GM21786 (cell line): ENCODE measurements at regions not wholly inside any gene's neighbourhood (a gene's known extent, or its start where the extent isn't known, plus 50 kb on each side); places are given as distances from the start of the nearest gene placed in this dataset.
"Not testable (repeated sequence)": the region's sequence is repeated elsewhere in the genome, so short reads cannot be mapped to it uniquely, and the experiment has no call there.

Source experiments
- ATAC-seq: cut with Tn5 transposase; IDR thresholded peaks from one replicate; pipeline ENCODE4 v1.9.1; 2021; ENCODE audit not compliant: unreplicated experiment

GRCh38 chr7:13072014-13072413, 384.6 kb downstream of the ARL4A start:
- ATAC-seq, result no peak

GRCh38 chr7:13077466-13077865, 390.0 kb downstream of the ARL4A start:
- ATAC-seq, result no peak

- no peak for ATAC-seq
These were observed 390.7 kb downstream of the ARL4A start for GRCh38 chr7:13078105-13078504.

GRCh38 chr7:13090959-13091358, 403.5 kb downstream of the ARL4A start:
- ATAC-seq, result no peak

- no peak for ATAC-seq
These were observed 404.7 kb downstream of the ARL4A start for GRCh38 chr7:13091974-13092707.

GRCh38 chr7:13092708-13093005, 405.2 kb downstream of the ARL4A start:
- ATAC-seq, result no peak

- no peak for ATAC-seq
These were observed 405.7 kb downstream of the ARL4A start for GRCh38 chr7:13093160-13093559.

GRCh38 chr7:13097499-13097898, 410.1 kb downstream of the ARL4A start:
- ATAC-seq, result no peak

- ATAC-seq, result no peak
These were observed 410.7 kb downstream of the ARL4A start for GRCh38 chr7:13098161-13098560.

GRCh38 chr7:13099154-13099795, 411.8 kb downstream of the ARL4A start:
- peak; percentile 76 for ATAC-seq

GRCh38 chr7:13104128-13104527, 416.7 kb downstream of the ARL4A start:
- no peak for ATAC-seq

- no peak for ATAC-seq
These were observed 417.8 kb downstream of the ARL4A start for GRCh38 chr7:13105209-13105608.

GRCh38 chr7:13106513-13106912, 419.1 kb downstream of the ARL4A start:
- no peak for ATAC-seq

GRCh38 chr7:13107291-13107690, 419.9 kb downstream of the ARL4A start:
- ATAC-seq, result no peak

- ATAC-seq, result no peak
These were observed 420.6 kb downstream of the ARL4A start for GRCh38 chr7:13108061-13108460.

GRCh38 chr7:13109201-13109600, 421.8 kb downstream of the ARL4A start:
- ATAC-seq, result no peak

- no peak for ATAC-seq
These were observed 422.7 kb downstream of the ARL4A start for GRCh38 chr7:13110107-13110506.

GRCh38 chr7:13111230-13111629, 423.8 kb downstream of the ARL4A start:
- ATAC-seq, result no peak

- not testable (repeated sequence) for ATAC-seq
These were observed 426.8 kb downstream of the ARL4A start for GRCh38 chr7:13114240-13114639.

GRCh38 chr7:13115157-13115772, 427.8 kb downstream of the ARL4A start:
- no peak for ATAC-seq

GRCh38 chr7:13115855-13116254, 428.4 kb downstream of the ARL4A start:
- ATAC-seq, result no peak

GRCh38 chr7:13117103-13117502, 429.7 kb downstream of the ARL4A start:
- no peak for ATAC-seq
